ENCODE measurements at regions not wholly inside any gene's neighbourhood (a gene's known extent, or its start where the extent isn't known, plus 50 kb on each side); places are given as distances from the start of the nearest gene placed in this dataset.

- H3K4me3 ChIP-seq (replicated peaks; ENCODE audit: insufficient read depth, low read length), result no peak overlapping the region
- TF ChIP-seq CTCF (IDR thresholded peaks at IDR 0.05; ENCODE audit: insufficient read depth, low read length), result no peak
- H3K27me3 ChIP-seq (ENCODE audit: insufficient read depth, poor library complexity, severe bottlenecking), result no peaks in the 10 kb centered on the region
- no peak overlapping the region for H3K27ac ChIP-seq (replicated peaks)
- DNase-seq (ENCODE audit: low read depth in 1 of 2, low spot score in 1 of 2), result no peak
Measured at GRCh38 chr19:30788105-30788765, 416.1 kb downstream of the ZNF536 start.

- H3K27me3 ChIP-seq (ENCODE audit: insufficient read depth, poor library complexity, severe bottlenecking), result no peaks in the 10 kb centered on the region
- TF ChIP-seq REST (IDR thresholded peaks at IDR 0.05; ENCODE audit: insufficient replicate concordance, low read depth) (no peak), CTCF (IDR thresholded peaks at IDR 0.05; ENCODE audit: insufficient read depth, low read length) (no peak), GABPA (IDR thresholded peaks at IDR 0.05; ENCODE audit: low read depth) (no peak), SPI1 (IDR thresholded peaks at IDR 0.05; ENCODE audit: borderline replicate concordance, low read depth) (no peak), POLR2AphosphoS5 (IDR thresholded peaks at IDR 0.05; ENCODE audit: low read depth) (no peak)
- no peak overlapping the region for H3K27ac ChIP-seq (replicated peaks)
- H3K4me3 ChIP-seq (replicated peaks; ENCODE audit: insufficient read depth, low read length), result no peak overlapping the region
- no peak for DNase-seq (ENCODE audit: low read depth in 1 of 2, low spot score in 1 of 2)
Measured at GRCh38 chr19:30785458-30786137, 413.4 kb downstream of the ZNF536 start.

- H3K4me3 ChIP-seq (replicated peaks; ENCODE audit: insufficient read depth, low read length), result no peak overlapping the region
- no peaks in the 10 kb centered on the region for H3K27me3 ChIP-seq (ENCODE audit: insufficient read depth, poor library complexity, severe bottlenecking)
- DNase-seq (ENCODE audit: low read depth in 1 of 2, low spot score in 1 of 2), result peak; percentile 27 to 53
- TF ChIP-seq REST (IDR thresholded peaks at IDR 0.05; ENCODE audit: insufficient replicate concordance, low read depth) (no peak), GABPA (IDR thresholded peaks at IDR 0.05; ENCODE audit: low read depth) (no peak), SPI1 (IDR thresholded peaks at IDR 0.05; ENCODE audit: borderline replicate concordance, low read depth) (peak; percentile 17; the same call in 1 of the 2 replicates), POLR2AphosphoS5 (IDR thresholded peaks at IDR 0.05; ENCODE audit: low read depth) (no peak), CTCF (IDR thresholded peaks at IDR 0.05; ENCODE audit: insufficient read depth, low read length) (peak; percentile 53)
- H3K27ac ChIP-seq (replicated peaks), result no peak overlapping the region
Measured at GRCh38 chr19:30784850-30785457, 412.8 kb downstream of the ZNF536 start.
